ENCODE measurements at regions not wholly inside any gene's neighbourhood (a gene's known extent, or its start where the extent isn't known, plus 50 kb on each side); places are given as distances from the start of the nearest gene placed in this dataset.

- DNase-seq = no peak
Observed at GRCh38 chr11:70537576-70538571, 139.5 kb downstream of the CTTN start.

GRCh38 chr11:70538641-70539359 lies 140.5 kb downstream of the CTTN start:
- no peak for DNase-seq

- DNase-seq = no peak
Observed at GRCh38 chr11:70539360-70540095, 141.2 kb downstream of the CTTN start.

- DNase-seq = no peak
Observed at GRCh38 chr11:70540196-70540595, 141.9 kb downstream of the CTTN start.

GRCh38 chr11:70541176-70541575 lies 142.8 kb downstream of the CTTN start:
- DNase-seq = no peak

GRCh38 chr11:70541699-70542098 lies 143.4 kb downstream of the CTTN start:
- DNase-seq = no peak

GRCh38 chr11:70542406-70542805 lies 144.1 kb downstream of the CTTN start:
- no peak for DNase-seq

GRCh38 chr11:70542811-70543210 lies 144.5 kb downstream of the CTTN start:
- DNase-seq = no peak

GRCh38 chr11:70543611-70544010 lies 145.3 kb downstream of the CTTN start:
- DNase-seq = no peak

- DNase-seq = no peak
Observed at GRCh38 chr11:70544067-70544773, 145.9 kb downstream of the CTTN start.

- DNase-seq = no peak
Observed at GRCh38 chr11:70544774-70545609, 146.7 kb downstream of the CTTN start.

GRCh38 chr11:70545610-70545912 lies 147.2 kb downstream of the CTTN start:
- no peak for DNase-seq

GRCh38 chr11:70546191-70546940 lies 148.0 kb downstream of the CTTN start:
- no peak for DNase-seq

GRCh38 chr11:70547386-70547785 lies 149.1 kb downstream of the CTTN start:
- no peak for DNase-seq

- DNase-seq = no peak
Observed at GRCh38 chr11:70547821-70548670, 149.7 kb downstream of the CTTN start.

GRCh38 chr11:70548976-70549375 lies 150.6 kb downstream of the CTTN start:
- no peak for DNase-seq

- no peak for DNase-seq
Observed at GRCh38 chr11:70549386-70549785, 151.1 kb downstream of the CTTN start.

GRCh38 chr11:70549796-70550195 lies 151.5 kb downstream of the CTTN start:
- DNase-seq = no peak

GRCh38 chr11:70550456-70551195 lies 152.3 kb downstream of the CTTN start:
- no peak for DNase-seq

Data from CD4-positive, alpha-beta T cell treated with Interferon alpha-2 for 1 hour (primary cell).